HuH-7.5 (cell line): ENCODE measurements at regions not wholly inside any gene's neighbourhood (a gene's known extent, or its start where the extent isn't known, plus 50 kb on each side); places are given as distances from the start of the nearest gene placed in this dataset.
"Not testable (repeated sequence)": the region's sequence is repeated elsewhere in the genome, so short reads cannot be mapped to it uniquely, and the experiment has no call there.

Experiments used
- DNase-seq: peaks from one replicate; pipeline ENCODE4 v3.0.0; 2011; ENCODE audit warnings: low spot score

GRCh38 chr14:85159726-85160125 lies 370.2 kb upstream of the FLRT2 start:
- DNase-seq = no peak

DNA sequence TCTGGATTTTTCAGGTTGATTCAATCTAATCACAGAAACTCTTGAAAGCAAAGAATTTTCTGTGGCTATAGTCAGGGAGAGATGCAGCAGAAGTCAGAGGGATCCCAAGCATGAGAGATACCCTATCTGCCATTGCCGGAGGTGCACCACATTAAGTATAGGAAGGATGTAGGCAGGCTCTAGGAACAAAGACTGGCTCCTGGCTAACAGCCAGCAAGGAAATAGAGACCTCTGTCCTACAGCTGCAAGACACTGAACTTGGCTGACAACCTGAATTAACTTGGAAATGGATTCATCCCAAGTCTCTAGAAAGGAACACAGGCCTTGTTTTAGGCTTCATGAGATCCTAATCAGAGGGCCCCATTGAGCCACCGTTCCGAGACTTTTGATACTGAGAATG lies 364.9 kb upstream of the FLRT2 start:
- no peak for DNase-seq

GRCh38 chr14:85169381-85169780 lies 360.6 kb upstream of the FLRT2 start:
- no peak for DNase-seq

GRCh38 chr14:85172290-85172689 lies 357.7 kb upstream of the FLRT2 start:
- DNase-seq = no peak

- no peak for DNase-seq
These were observed 357.0 kb upstream of the FLRT2 start for GRCh38 chr14:85172889-85173477.

GRCh38 chr14:85175556-85175955 lies 354.4 kb upstream of the FLRT2 start:
- DNase-seq = no peak

DNA sequence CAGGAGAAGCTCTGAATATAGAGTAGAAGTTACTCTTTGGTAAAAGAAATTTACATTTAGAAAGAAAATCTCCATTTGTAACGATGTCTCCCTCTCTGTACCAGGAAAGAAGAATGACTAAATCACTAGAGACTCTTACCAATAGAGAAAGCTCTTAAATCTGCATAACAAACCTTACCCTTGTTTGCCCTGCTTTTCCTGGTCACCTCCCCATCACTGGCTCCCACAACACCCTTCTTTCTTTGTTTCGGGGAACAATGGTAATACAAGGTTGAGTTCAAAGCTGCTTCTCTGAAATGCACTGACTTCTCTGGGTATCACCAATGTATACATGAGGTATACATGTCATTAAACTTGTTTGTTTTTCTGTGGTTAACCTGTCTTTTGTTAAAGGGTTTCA lies 351.1 kb upstream of the FLRT2 start:
- DNase-seq = no peak

DNA sequence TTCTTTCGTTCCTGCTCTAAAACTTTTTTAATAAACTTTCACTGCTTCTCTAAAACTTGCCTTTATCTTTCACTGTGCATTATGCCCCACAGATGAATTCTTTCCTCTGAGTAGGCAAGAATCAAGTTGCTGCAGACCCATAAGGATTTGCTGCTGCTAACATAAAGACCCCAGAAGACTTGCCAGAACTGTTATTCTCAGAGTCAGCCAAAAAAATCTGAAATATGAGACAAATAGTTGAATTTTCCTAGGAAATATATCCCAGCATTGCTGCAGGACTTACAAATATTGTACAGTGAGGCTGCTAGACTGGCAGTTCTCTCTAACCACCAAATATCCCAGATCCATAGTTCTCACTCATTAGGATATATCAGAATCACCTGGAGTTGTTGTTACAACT lies 349.1 kb upstream of the FLRT2 start:
- no peak for DNase-seq

DNA sequence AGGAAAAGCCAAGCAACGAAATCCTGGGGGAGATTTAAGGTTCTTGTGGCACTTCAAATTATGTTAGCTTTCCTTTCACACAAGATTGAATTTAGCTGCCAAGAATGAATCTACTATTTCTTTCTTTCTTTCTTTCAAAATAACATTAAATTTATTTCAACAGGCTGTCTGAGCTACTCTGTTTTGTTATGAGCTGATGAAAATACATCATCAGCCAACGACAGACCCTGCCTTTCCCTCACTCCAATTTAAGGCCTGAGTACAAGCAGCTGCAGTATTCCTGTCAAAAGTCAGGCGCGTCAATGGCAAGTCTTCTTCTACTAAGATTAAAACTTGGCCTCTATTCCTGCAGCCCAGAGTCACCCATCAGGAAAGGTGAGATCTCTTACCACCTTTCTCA lies 347.7 kb upstream of the FLRT2 start:
- DNase-seq = no peak

DNA sequence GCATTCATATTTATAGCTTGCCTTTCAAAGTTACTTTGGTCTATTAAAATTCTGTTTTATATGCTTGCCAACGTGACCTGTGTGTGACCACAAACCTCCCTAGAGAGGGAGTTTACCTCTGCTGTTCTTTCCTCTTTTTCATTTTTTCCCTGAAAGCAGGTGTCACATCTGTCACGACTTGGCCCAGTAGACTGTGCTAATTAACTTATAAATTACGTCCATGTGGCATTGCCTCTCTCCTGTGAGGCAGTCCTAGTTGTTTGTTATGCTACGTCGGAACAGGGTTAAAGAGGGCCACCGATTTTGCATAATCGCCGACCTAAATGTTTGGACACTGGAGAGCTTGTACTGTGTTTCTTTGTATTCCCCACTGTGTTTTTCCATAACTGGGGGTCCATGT lies 343.9 kb upstream of the FLRT2 start:
- DNase-seq = no peak

GRCh38 chr14:85187521-85187920 lies 342.4 kb upstream of the FLRT2 start:
- DNase-seq = no peak

DNA sequence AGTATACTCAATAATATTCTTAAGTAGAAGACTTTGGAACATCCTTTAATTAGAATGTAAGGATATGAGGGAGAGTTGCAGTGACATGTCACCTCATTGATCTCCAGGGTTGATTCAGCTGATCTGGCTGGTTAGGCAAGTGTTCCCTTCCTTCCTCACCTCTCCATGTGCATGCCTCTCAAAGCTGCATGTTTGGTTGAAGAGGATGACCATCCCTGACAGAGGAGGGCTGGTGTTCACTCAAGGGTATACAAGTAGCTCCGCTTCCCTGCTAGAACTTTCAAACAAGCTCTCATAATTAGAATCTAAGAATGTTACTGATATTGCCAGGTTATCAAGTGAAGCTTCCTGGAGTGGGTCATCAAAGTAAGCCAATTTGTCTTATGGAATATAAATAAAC lies 341.1 kb upstream of the FLRT2 start:
- DNase-seq = no peak

DNA sequence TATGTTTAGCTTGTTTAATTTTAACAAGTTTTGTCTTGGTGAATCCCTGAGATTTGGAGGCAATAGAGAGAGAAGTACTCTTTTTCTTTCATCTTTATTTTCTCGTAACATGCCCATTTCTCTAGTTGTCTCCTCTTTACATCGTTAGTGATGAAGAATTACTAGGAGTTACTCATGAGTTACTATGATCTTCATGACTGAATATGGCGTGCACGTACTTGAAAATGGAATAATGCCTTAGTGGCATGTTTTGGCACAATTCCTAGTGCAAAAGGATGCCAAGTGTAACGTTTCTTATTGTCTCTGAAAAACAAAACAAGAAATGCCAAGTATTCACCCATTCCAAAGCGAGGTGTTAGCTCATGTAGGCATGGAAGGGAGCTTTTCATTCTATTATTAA lies 340.7 kb upstream of the FLRT2 start:
- DNase-seq = not testable (repeated sequence)

DNA sequence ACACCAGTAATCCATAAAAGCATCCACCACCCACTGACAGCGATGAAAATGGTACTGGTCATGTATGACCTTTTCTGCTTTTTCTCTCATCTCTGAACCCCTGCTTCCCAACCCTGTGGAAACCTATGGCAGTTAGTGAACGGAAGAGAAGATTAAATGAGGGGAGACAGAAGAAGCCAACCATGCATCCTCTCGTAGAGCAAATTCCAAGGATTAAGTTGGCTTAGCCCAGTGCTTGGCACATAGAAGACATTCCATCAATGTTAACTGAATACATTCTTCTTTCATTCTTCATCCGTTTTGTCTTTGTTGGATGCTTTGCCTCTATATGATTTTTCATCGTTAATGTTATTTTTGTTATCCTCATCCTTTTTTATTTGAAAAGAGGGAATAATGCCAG lies 339.7 kb upstream of the FLRT2 start:
- DNase-seq = no peak

GRCh38 chr14:85191986-85192385 lies 338.0 kb upstream of the FLRT2 start:
- no peak for DNase-seq

DNA sequence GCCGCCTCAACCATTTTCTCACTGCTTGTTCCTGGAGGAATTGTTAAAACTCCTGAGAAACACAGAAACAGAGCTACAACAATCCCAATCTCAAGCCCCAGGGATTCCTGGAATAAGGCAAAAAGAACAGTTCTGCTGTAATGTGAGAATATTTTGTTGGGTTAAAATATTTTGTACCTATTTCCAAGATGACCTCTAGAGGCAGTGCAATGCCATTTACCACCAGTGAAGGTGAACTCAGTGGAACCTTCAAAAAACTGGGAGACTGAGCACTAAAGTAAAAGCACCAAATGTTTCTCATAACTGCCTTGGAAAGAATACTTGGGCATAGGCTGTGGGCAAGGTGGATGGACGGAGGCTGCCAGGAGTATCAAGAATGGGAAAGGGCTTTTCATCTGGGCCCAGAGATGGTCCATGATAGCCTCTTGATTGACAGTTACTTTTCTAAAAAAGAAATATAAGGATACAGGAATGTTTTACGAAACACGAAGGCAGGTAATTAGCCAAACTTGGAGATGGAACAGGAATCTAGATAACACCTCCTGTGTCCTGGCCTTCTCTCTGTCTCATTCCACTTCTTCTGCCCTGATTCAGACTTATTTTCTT lies 334.0 kb upstream of the FLRT2 start:
- peak; percentile 2 for DNase-seq

GRCh38 chr14:85198001-85198400 lies 331.9 kb upstream of the FLRT2 start:
- DNase-seq = no peak

DNA sequence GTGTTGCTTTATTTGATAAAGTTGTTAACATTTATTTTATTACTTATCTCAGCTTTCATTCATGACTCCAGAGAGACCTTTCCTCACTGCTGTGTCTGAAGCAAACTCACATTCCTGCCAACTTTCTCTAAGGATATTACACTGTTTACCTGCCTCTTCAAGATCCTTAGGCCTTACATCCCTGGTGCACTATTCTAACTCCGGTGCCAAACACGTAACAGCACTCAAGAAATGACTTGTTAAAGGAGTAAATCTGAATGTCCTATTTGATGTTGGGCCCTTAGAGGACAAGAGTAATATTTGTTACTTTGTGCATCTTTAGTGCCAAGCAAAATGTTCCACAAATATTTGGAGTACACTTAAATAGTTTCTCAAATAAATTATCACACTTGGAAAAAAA lies 324.1 kb upstream of the FLRT2 start:
- DNase-seq = no peak

DNA sequence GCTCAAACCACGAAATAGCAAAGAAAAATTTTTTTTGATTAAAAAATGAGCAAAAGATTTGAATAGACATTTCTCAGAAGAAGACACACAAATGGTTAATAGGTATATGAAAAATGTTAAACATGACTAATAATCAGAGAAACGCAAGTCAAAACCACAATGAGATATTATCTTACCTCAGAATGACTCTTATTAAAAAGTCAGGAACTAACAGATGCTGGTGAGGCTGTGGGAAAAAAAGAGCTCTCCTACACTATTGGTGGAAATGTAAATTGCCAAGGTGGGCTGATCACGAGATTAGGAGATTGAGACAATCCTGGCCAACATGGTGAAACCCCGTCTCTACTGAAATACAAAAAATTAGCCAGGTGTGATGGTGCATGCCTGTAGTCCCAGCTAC lies 315.5 kb upstream of the FLRT2 start:
- DNase-seq = no peak

DNA sequence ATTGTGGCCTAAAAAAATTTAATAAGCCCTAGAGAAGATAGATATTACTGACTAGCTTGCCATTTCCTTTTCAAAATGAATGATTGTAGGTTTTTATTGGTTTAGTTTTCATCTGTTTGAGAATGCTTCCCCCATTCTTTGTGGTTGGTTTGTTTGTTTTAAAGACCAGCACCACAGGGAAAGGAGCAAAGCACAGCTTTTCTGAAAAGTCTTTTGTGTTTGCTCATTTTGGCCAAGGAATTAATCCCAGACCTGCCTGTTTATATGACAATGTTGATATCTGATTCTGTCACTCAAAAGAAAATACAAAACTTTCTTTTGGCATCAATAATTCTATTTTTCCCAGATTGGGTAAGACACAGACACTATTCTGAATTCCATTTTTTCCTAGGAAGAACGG lies 312.5 kb upstream of the FLRT2 start:
- no peak for DNase-seq

DNA sequence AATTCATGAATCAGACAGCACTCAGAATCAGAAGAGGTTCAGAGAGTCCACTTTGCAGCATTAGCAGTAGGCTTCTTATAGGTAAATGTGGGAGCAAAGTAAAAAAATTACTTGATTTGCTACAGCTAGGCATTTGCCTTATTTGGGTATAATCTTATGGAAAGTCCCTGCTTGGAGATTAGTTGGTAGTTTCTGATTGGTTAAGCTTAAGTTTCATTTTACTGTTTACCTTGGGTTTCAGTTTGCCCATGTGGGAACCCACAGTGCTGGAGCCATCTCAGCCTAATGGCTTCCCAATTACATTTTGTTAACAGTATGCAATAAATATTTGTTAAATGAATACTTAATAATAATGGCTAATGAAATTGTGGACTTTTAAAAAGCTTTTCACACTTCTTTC lies 311.0 kb upstream of the FLRT2 start:
- no peak for DNase-seq

- no peak for DNase-seq
These were observed 308.1 kb upstream of the FLRT2 start for GRCh38 chr14:85221832-85222231.

- no peak for DNase-seq
These were observed 307.6 kb upstream of the FLRT2 start for GRCh38 chr14:85222341-85222740.

GRCh38 chr14:85223667-85224066 lies 306.3 kb upstream of the FLRT2 start:
- peak; percentile 5 for DNase-seq

GRCh38 chr14:85224241-85224640 lies 305.7 kb upstream of the FLRT2 start:
- DNase-seq = no peak
